CD4-positive, alpha-beta T cell treated with Interleukin-17A for 1 hour (primary cell): ENCODE measurements at regions not wholly inside any gene's neighbourhood (a gene's known extent, or its start where the extent isn't known, plus 50 kb on each side); places are given as distances from the start of the nearest gene placed in this dataset.

ENCODE experiments used
- DNase-seq: peaks from one replicate; pipeline ENCODE4 v3.0.0-alpha.2; 2020

- DNase-seq: no peak
These were observed 211.3 kb upstream of the NAV3 start for GRCh38 chr12:77619425-77619824.

- no peak for DNase-seq
These were observed 212.9 kb upstream of the NAV3 start for GRCh38 chr12:77617818-77618217.

- no peak for DNase-seq
These were observed 215.4 kb upstream of the NAV3 start for GRCh38 chr12:77615332-77615731.

- no peak for DNase-seq
These were observed 217.3 kb upstream of the NAV3 start for GRCh38 chr12:77613411-77613810.

- DNase-seq: no peak
These were observed 220.2 kb upstream of the NAV3 start for GRCh38 chr12:77610446-77610845.

- no peak for DNase-seq
These were observed 221.7 kb upstream of the NAV3 start for GRCh38 chr12:77609016-77609415.

GRCh38 chr12:77608271-77608824 is 222.3 kb upstream of the NAV3 start:
- DNase-seq: no peak

GRCh38 chr12:77606348-77606747 is 224.3 kb upstream of the NAV3 start:
- no peak for DNase-seq

- no peak for DNase-seq
These were observed 226.7 kb upstream of the NAV3 start for GRCh38 chr12:77603946-77604345.

- DNase-seq: no peak
These were observed 229.6 kb upstream of the NAV3 start for GRCh38 chr12:77601069-77601468.

GRCh38 chr12:77600468-77600843 is 230.2 kb upstream of the NAV3 start:
- no peak for DNase-seq

GRCh38 chr12:77599782-77600467 is 230.8 kb upstream of the NAV3 start:
- no peak for DNase-seq

GRCh38 chr12:77594366-77594765 is 236.3 kb upstream of the NAV3 start:
- no peak for DNase-seq

GRCh38 chr12:77592836-77593235 is 237.9 kb upstream of the NAV3 start:
- DNase-seq: no peak

GRCh38 chr12:77591959-77592743 is 238.5 kb upstream of the NAV3 start:
- DNase-seq: no peak

GRCh38 chr12:77590306-77590705 is 240.4 kb upstream of the NAV3 start:
- DNase-seq: no peak

- no peak for DNase-seq
These were observed 245.8 kb upstream of the NAV3 start for GRCh38 chr12:77584860-77585259.

GRCh38 chr12:77578466-77579220 is 252.1 kb upstream of the NAV3 start:
- no peak for DNase-seq

- no peak for DNase-seq
These were observed 252.9 kb upstream of the NAV3 start for GRCh38 chr12:77577791-77578190.

GRCh38 chr12:77575376-77575919 is 255.2 kb upstream of the NAV3 start:
- no peak for DNase-seq

- no peak for DNase-seq
These were observed 258.3 kb upstream of the NAV3 start for GRCh38 chr12:77572371-77572770.

- no peak for DNase-seq
These were observed 258.9 kb upstream of the NAV3 start for GRCh38 chr12:77571768-77572167.

GRCh38 chr12:77571127-77571526 is 259.6 kb upstream of the NAV3 start:
- no peak for DNase-seq
